HG02642 (cell line): ENCODE measurements at regions not wholly inside any gene's neighbourhood (a gene's known extent, or its start where the extent isn't known, plus 50 kb on each side); places are given as distances from the start of the nearest gene placed in this dataset.

Source experiments
- ATAC-seq: cut with Tn5 transposase; IDR thresholded peaks from one replicate; pipeline ENCODE4 v1.9.1; 2021; ENCODE audit warnings: mild to moderate bottlenecking; ENCODE audit not compliant: unreplicated experiment, poor library complexity

GRCh38 chr1:5273280-5274003 lies 619.0 kb downstream of the AJAP1 start:
- ATAC-seq = no peak

- ATAC-seq = no peak
Observed at GRCh38 chr1:5272325-5272724, 617.9 kb downstream of the AJAP1 start.

- ATAC-seq = no peak
Observed at GRCh38 chr1:5271264-5271663, 616.9 kb downstream of the AJAP1 start.

GRCh38 chr1:5269901-5270300 lies 615.5 kb downstream of the AJAP1 start:
- no peak for ATAC-seq

GRCh38 chr1:5267603-5268235 lies 613.3 kb downstream of the AJAP1 start:
- no peak for ATAC-seq

- no peak for ATAC-seq
Observed at GRCh38 chr1:5265438-5266075, 611.1 kb downstream of the AJAP1 start.

GRCh38 chr1:5264476-5264875 lies 610.1 kb downstream of the AJAP1 start:
- ATAC-seq = no peak

GRCh38 chr1:5256793-5257192 lies 602.4 kb downstream of the AJAP1 start:
- ATAC-seq = no peak

GRCh38 chr1:5254975-5255374 lies 600.6 kb downstream of the AJAP1 start:
- no peak for ATAC-seq

GRCh38 chr1:5254131-5254725 lies 599.8 kb downstream of the AJAP1 start:
- ATAC-seq = no peak

GRCh38 chr1:5253036-5253435 lies 598.6 kb downstream of the AJAP1 start:
- no peak for ATAC-seq

GRCh38 chr1:5250336-5250735 lies 595.9 kb downstream of the AJAP1 start:
- no peak for ATAC-seq

GRCh38 chr1:5245348-5245747 lies 590.9 kb downstream of the AJAP1 start:
- no peak for ATAC-seq

GRCh38 chr1:5244631-5245285 lies 590.3 kb downstream of the AJAP1 start:
- ATAC-seq = no peak

GRCh38 chr1:5242850-5243249 lies 588.4 kb downstream of the AJAP1 start:
- ATAC-seq = no peak

- ATAC-seq = no peak
Observed at GRCh38 chr1:5239911-5240310, 585.5 kb downstream of the AJAP1 start.

- ATAC-seq = no peak
Observed at GRCh38 chr1:5238351-5239130, 584.1 kb downstream of the AJAP1 start.

GRCh38 chr1:5235355-5235899 lies 581.0 kb downstream of the AJAP1 start:
- ATAC-seq = no peak

- ATAC-seq = no peak
Observed at GRCh38 chr1:5232537-5232936, 578.1 kb downstream of the AJAP1 start.
